MM.1S (cell line): ENCODE measurements at regions not wholly inside any gene's neighbourhood (a gene's known extent, or its start where the extent isn't known, plus 50 kb on each side); places are given as distances from the start of the nearest gene placed in this dataset.

Experiments
- EZH2 ChIP-seq: fragments of 300-600 bp; sonication (generic); optimal IDR thresholded peaks from 2 replicates; pipeline ENCODE3; 2017; ENCODE audit warnings: low read depth, mild to moderate bottlenecking, antibody characterized with exemption, low read length, mixed read lengths
- TF ChIP-seq, protein P1 (sequence below): fragments of 300-600 bp; sonication (generic); IDR thresholded peaks from 2 replicates; pipeline ENCODE4 v1.5.1; 2016; ENCODE audit warnings: antibody characterized with exemption, low read length, mixed read lengths

DNA sequence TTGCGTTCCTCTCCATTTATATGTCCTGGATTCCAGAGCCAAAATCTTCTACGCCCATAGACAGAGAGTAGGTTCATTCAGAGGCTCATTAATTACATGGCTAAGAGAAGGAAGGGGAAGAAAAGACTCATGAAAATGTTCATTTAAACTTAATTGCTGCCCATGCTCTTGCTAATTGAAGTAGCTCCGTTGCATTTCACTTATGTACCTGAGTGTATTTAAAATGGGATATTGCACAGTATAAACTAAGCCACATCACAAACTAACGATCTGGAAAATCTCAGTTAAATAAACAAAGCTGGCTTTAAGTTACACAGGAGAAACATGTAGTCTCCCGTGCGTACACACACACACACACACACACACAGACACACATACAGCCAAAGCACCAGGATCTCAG, 269.2 kb downstream of the CDC5L start:
- TF ChIP-seq, protein P1, sequence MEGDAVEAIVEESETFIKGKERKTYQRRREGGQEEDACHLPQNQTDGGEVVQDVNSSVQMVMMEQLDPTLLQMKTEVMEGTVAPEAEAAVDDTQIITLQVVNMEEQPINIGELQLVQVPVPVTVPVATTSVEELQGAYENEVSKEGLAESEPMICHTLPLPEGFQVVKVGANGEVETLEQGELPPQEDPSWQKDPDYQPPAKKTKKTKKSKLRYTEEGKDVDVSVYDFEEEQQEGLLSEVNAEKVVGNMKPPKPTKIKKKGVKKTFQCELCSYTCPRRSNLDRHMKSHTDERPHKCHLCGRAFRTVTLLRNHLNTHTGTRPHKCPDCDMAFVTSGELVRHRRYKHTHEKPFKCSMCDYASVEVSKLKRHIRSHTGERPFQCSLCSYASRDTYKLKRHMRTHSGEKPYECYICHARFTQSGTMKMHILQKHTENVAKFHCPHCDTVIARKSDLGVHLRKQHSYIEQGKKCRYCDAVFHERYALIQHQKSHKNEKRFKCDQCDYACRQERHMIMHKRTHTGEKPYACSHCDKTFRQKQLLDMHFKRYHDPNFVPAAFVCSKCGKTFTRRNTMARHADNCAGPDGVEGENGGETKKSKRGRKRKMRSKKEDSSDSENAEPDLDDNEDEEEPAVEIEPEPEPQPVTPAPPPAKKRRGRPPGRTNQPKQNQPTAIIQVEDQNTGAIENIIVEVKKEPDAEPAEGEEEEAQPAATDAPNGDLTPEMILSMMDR: no peak
- no peak for TF ChIP-seq EZH2
